Peyer's patch (tissue), 4 donors: ENCODE measurements at regions not wholly inside any gene's neighbourhood (a gene's known extent, or its start where the extent isn't known, plus 50 kb on each side); places are given as distances from the start of the nearest gene placed in this dataset.

Experiments
- DNase-seq, 3 donors: peaks; one replicate each; pipeline ENCODE4 v3.0.0-alpha.2; 2017 to 2019
- H3K27ac ChIP-seq, 4 donors: fragments of 200-600 bp; sonication (generic); one replicate each; pipeline ENCODE4 v1.5.1; 2016 to 2019
- H3K27me3 ChIP-seq, 2 donors: fragments of 200-600 bp; sonication (generic); one replicate each; pipeline ENCODE4 v1.5.1; 2019
- H3K36me3 ChIP-seq, 3 donors: fragments of 200-600 bp; sonication (generic); one replicate each; pipeline ENCODE4 v1.5.1; 2016 to 2019
- H3K4me1 ChIP-seq, 4 donors: fragments of 200-600 bp; sonication (generic); one replicate each; pipeline ENCODE4 v1.5.1; 2016 to 2019
- H3K4me3 ChIP-seq, 4 donors: fragments of 200-600 bp; sonication (generic); 1 replicate in 3 of 4; 2 replicates in 1 of 4; pipeline ENCODE4 v1.5.1; 2016 to 2019; ENCODE audit warnings: mild to moderate bottlenecking in 1 of 4
- H3K9me3 ChIP-seq, 4 donors: fragments of 200-600 bp; sonication (generic); one replicate each; pipeline ENCODE4 v1.5.1; 2016 to 2019; ENCODE audit warnings: mild to moderate bottlenecking in 1 of 4
- CTCF ChIP-seq, 6 experiments: fragments of 450-650 bp in 4 of 6; fragments of 200-600 bp in 2 of 6; sonication (generic) in 1 of 6; IDR thresholded peaks; one replicate each; pipeline ENCODE4 v1.5.1; 2017 to 2019; ENCODE audit warnings: antibody characterized with exemption in 6 of 6, mild to moderate bottlenecking in 3 of 6, moderate library complexity in 1 of 6
- POLR2A ChIP-seq, 2 donors: fragments of 450-650 bp; IDR thresholded peaks; one replicate each; pipeline ENCODE4 v1.5.1; 2017; ENCODE audit warnings: antibody characterized with exemption in 2 of 2, mild to moderate bottlenecking in 2 of 2, moderate library complexity in 2 of 2

DNA sequence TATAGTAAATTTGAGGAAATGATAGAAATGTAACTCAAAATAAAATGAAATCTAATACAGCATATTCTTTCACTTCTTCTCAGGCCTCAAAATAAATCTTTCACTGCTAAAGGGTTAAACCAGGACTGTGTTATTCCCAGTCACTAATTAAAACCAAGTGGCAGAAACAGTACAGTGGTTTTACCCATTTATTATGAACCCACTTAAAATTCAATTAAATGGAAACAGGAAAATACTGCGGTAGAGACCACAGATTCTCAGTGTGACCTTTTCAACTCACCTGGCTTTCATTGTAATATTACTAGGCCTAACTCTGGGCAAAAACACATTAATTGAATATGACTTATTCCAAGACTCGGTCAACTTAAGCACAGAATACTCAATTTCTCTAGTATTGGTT is 176.5 kb upstream of the DKK2 start:
- TF ChIP-seq CTCF (IDR thresholded peaks at IDR 0.05) = no peak
- no peaks in the 10 kb centered on the region for H3K9me3 ChIP-seq

GRCh38 chr4:107210450-107211239 is 174.5 kb upstream of the DKK2 start:
- H3K27me3 ChIP-seq = no peaks in the 10 kb centered on the region

More for the DNA sequence above, 176.5 kb upstream of the DKK2 start:
- no peak overlapping the region for H3K27ac ChIP-seq
- H3K4me3 ChIP-seq = no peak overlapping the region
- H3K4me1 ChIP-seq = no peaks in the 10 kb centered on the region
- H3K36me3 ChIP-seq = no peaks in the 10 kb centered on the region
- DNase-seq = no peak
- H3K27me3 ChIP-seq = no peaks in the 10 kb centered on the region

GRCh38 chr4:107203733-107204132 is 167.6 kb upstream of the DKK2 start:
- no peaks in the 10 kb centered on the region for H3K4me1 ChIP-seq
- no peak overlapping the region for H3K27ac ChIP-seq
- DNase-seq = no peak
- H3K36me3 ChIP-seq = no peaks in the 10 kb centered on the region
- H3K4me3 ChIP-seq = no peak overlapping the region
- H3K27me3 ChIP-seq = no peaks in the 10 kb centered on the region
- H3K9me3 ChIP-seq = no peaks in the 10 kb centered on the region
- TF ChIP-seq CTCF (IDR thresholded peaks at IDR 0.05) (no peak), POLR2A (IDR thresholded peaks at IDR 0.05) (no peak)

More at GRCh38 chr4:107210450-107211239, 174.5 kb upstream of the DKK2 start:
- TF ChIP-seq CTCF (IDR thresholded peaks at IDR 0.05) = no peak
- TF ChIP-seq POLR2A (IDR thresholded peaks at IDR 0.05) = no peak
- no peaks in the 10 kb centered on the region for H3K9me3 ChIP-seq
- DNase-seq = no peak
- no peak overlapping the region for H3K27ac ChIP-seq
- no peaks in the 10 kb centered on the region for H3K4me1 ChIP-seq
- H3K4me3 ChIP-seq = peak overlapping the region in 1 of 4 donors; percentile 31
- no peaks in the 10 kb centered on the region for H3K36me3 ChIP-seq

GRCh38 chr4:107202744-107203143 is 166.6 kb upstream of the DKK2 start:
- DNase-seq = no peak
- Histone ChIP-seq H3K9me3 (no peaks in the 10 kb centered on the region), H3K36me3 (no peaks in the 10 kb centered on the region), H3K4me3 (no peak overlapping the region), H3K27ac (no peak overlapping the region), H3K4me1 (no peaks in the 10 kb centered on the region), H3K27me3 (no peaks in the 10 kb centered on the region)
- no peak for TF ChIP-seq POLR2A (IDR thresholded peaks at IDR 0.05)

DNA sequence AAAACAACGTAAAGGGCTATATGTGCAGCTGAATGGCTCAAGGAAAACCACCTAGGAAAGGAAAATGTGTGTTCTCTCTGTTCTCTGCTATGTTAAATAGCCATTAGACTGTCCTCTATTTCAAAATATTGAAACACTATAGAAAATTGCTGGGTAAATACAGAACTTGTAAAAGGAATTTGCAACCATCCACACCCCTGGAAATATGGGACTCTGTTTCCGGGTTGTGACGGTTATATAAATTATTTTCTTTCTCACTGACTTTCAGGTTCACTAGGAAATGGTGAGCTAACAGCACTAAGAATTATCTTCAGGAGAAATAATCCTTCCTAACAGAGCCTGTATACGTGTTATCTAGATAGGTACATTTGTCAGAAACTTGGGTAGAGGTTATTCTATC is 161.0 kb upstream of the DKK2 start:
- TF ChIP-seq POLR2A (IDR thresholded peaks at IDR 0.05) = no peak
- no peak for TF ChIP-seq CTCF (IDR thresholded peaks at IDR 0.05)
- no peaks in the 10 kb centered on the region for H3K36me3 ChIP-seq
- DNase-seq = no peak
- no peak overlapping the region for H3K27ac ChIP-seq
- H3K9me3 ChIP-seq = no peaks in the 10 kb centered on the region
- no peak overlapping the region for H3K4me3 ChIP-seq
- no peaks in the 10 kb centered on the region for H3K27me3 ChIP-seq
- no peaks in the 10 kb centered on the region for H3K4me1 ChIP-seq

DNA sequence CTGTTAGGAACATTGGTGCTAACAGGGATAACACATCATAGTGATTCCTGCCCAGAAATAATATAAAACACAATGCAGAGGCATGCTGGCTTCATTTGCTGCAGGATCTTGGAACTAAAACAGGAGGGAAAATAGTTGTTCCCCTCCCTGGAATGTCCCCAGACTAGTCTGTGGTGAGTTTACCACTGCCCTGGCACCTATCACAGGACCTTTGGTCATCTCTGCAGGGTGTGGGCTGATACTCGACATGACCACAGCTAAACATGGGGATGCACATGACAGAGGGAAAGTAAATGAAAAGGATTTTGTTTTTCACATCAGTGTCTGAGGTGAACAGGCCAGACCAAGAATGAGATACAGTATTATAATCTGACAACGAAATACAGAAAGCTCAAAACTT is 160.2 kb upstream of the DKK2 start:
- no peak overlapping the region for H3K27ac ChIP-seq

More for the DNA sequence above, 160.2 kb upstream of the DKK2 start:
- Histone ChIP-seq H3K4me1 (no peaks in the 10 kb centered on the region), H3K9me3 (no peaks in the 10 kb centered on the region), H3K36me3 (no peaks in the 10 kb centered on the region), H3K4me3 (no peak overlapping the region), H3K27me3 (no peaks in the 10 kb centered on the region)
- no peak for TF ChIP-seq POLR2A (IDR thresholded peaks at IDR 0.05)
- TF ChIP-seq CTCF (IDR thresholded peaks at IDR 0.05) = no peak
- DNase-seq = no peak
